Stimulated activated CD8-positive, alpha-beta memory T cell treated with anti-CD3 and anti-CD28 coated beads, Interleukin-12 subunit alpha, Interleukin-12 subunit beta, amount 100 ng/mL, for 24 hours (primary cell): ENCODE measurements at regions not wholly inside any gene's neighbourhood (a gene's known extent, or its start where the extent isn't known, plus 50 kb on each side); places are given as distances from the start of the nearest gene placed in this dataset.

Source experiments
- DNase-seq: peaks from one replicate; pipeline ENCODE4 v3.0.0-alpha.2; 2020; ENCODE audit errors: extremely low read depth

GRCh38 chr3:46146548-46146947 is 61.6 kb downstream of the CCR1 start:
- no peak for DNase-seq

GRCh38 chr3:46146021-46146420 is 62.1 kb downstream of the CCR1 start:
- DNase-seq = no peak

- DNase-seq = no peak
These were observed 63.0 kb downstream of the CCR1 start for GRCh38 chr3:46145147-46145546.

- DNase-seq = no peak
These were observed 64.1 kb downstream of the CCR1 start for GRCh38 chr3:46143951-46144473.

GRCh38 chr3:46141813-46142212 is 66.3 kb downstream of the CCR1 start:
- no peak for DNase-seq

- DNase-seq = no peak
These were observed 69.5 kb downstream of the CCR1 start for GRCh38 chr3:46138581-46138980.

GRCh38 chr3:46135475-46135874 is 72.6 kb downstream of the CCR1 start:
- DNase-seq = no peak

GRCh38 chr3:46133285-46133684 is 74.8 kb downstream of the CCR1 start:
- DNase-seq = no peak

GRCh38 chr3:46132565-46132964 is 75.5 kb downstream of the CCR1 start:
- no peak for DNase-seq

GRCh38 chr3:46131884-46132450 is 76.1 kb downstream of the CCR1 start:
- DNase-seq = no peak

GRCh38 chr3:46130631-46131310 is 77.3 kb downstream of the CCR1 start:
- DNase-seq = no peak

- DNase-seq = no peak
These were observed 78.4 kb downstream of the CCR1 start for GRCh38 chr3:46129588-46130272.

GRCh38 chr3:46127503-46127902 is 80.6 kb downstream of the CCR1 start:
- no peak for DNase-seq

GRCh38 chr3:46124216-46125177 is 83.6 kb downstream of the CCR1 start:
- no peak for DNase-seq

- no peak for DNase-seq
These were observed 84.5 kb downstream of the CCR1 start for GRCh38 chr3:46123646-46124045.

- no peak for DNase-seq
These were observed 86.0 kb downstream of the CCR1 start for GRCh38 chr3:46122091-46122490.

- no peak for DNase-seq
These were observed 87.1 kb downstream of the CCR1 start for GRCh38 chr3:46120983-46121382.

GRCh38 chr3:46119709-46120498 is 88.2 kb downstream of the CCR1 start:
- no peak for DNase-seq

GRCh38 chr3:46119253-46119652 is 88.9 kb downstream of the CCR1 start:
- no peak for DNase-seq

- no peak for DNase-seq
These were observed 89.7 kb upstream of the XCR1 start for GRCh38 chr3:46116996-46117395.
